ENCODE measurements at regions not wholly inside any gene's neighbourhood (a gene's known extent, or its start where the extent isn't known, plus 50 kb on each side); places are given as distances from the start of the nearest gene placed in this dataset.

- no peak for FAIRE-seq
Observed at GRCh38 chr2:150887926-150888325, 373.7 kb downstream of the RBM43 start.

- no peak for FAIRE-seq
Observed at GRCh38 chr2:150885774-150886386, 375.8 kb downstream of the RBM43 start.

GRCh38 chr2:150885236-150885635, 376.4 kb downstream of the RBM43 start:
- no peak for FAIRE-seq

- FAIRE-seq, result no peak
Observed at GRCh38 chr2:150883613-150883895, 378.1 kb downstream of the RBM43 start.

GRCh38 chr2:150882751-150883612, 378.7 kb downstream of the RBM43 start:
- no peak for FAIRE-seq

- FAIRE-seq, result no peak
Observed at GRCh38 chr2:150880986-150881385, 380.7 kb downstream of the RBM43 start.

GRCh38 chr2:150878356-150878755, 383.3 kb downstream of the RBM43 start:
- no peak for FAIRE-seq

- FAIRE-seq, result no peak
Observed at GRCh38 chr2:150876251-150876950, 385.3 kb downstream of the RBM43 start.

- no peak for FAIRE-seq
Observed at GRCh38 chr2:150873396-150873772, 385.9 kb upstream of the RND3 start.

- no peak for FAIRE-seq
Observed at GRCh38 chr2:150872756-150873395, 385.4 kb upstream of the RND3 start.

GRCh38 chr2:150866431-150866830, 379.0 kb upstream of the RND3 start:
- FAIRE-seq, result no peak

GRCh38 chr2:150863691-150864090, 376.2 kb upstream of the RND3 start:
- no peak for FAIRE-seq

GRCh38 chr2:150860301-150860700, 372.8 kb upstream of the RND3 start:
- FAIRE-seq, result no peak

- no peak for FAIRE-seq
Observed at GRCh38 chr2:150859877-150860276, 372.4 kb upstream of the RND3 start.

- FAIRE-seq, result no peak
Observed at GRCh38 chr2:150859162-150859561, 371.7 kb upstream of the RND3 start.

- FAIRE-seq, result no peak
Observed at GRCh38 chr2:150858382-150858781, 370.9 kb upstream of the RND3 start.

GRCh38 chr2:150856596-150857281, 369.3 kb upstream of the RND3 start:
- FAIRE-seq, result no peak

- FAIRE-seq, result no peak
Observed at GRCh38 chr2:150853263-150853662, 365.8 kb upstream of the RND3 start.

- FAIRE-seq, result no peak
Observed at GRCh38 chr2:150850641-150851040, 363.2 kb upstream of the RND3 start.

GRCh38 chr2:150847578-150847977, 360.1 kb upstream of the RND3 start:
- no peak for FAIRE-seq

- FAIRE-seq, result no peak
Observed at GRCh38 chr2:150846691-150847090, 359.2 kb upstream of the RND3 start.

- no peak for FAIRE-seq
Observed at GRCh38 chr2:150832686-150833085, 345.2 kb upstream of the RND3 start.

- FAIRE-seq, result no peak
Observed at GRCh38 chr2:150824118-150824517, 336.7 kb upstream of the RND3 start.
